Activated CD4-positive, alpha-beta memory T cell treated with anti-CD3 and anti-CD28 coated beads for 36 hours (primary cell): ENCODE measurements at regions not wholly inside any gene's neighbourhood (a gene's known extent, or its start where the extent isn't known, plus 50 kb on each side); places are given as distances from the start of the nearest gene placed in this dataset.
"Not testable (repeated sequence)": the region's sequence is repeated elsewhere in the genome, so short reads cannot be mapped to it uniquely, and the experiment has no call there.

ENCODE experiments used
- CTCF ChIA-PET: fragments of 350-600 bp; sonication (Branson Sonifier 250); formaldehyde crosslinking; loops from one replicate; lab custom pipeline; 2021; ENCODE audit warnings: antibody characterized with exemption, inconsistent platforms; lab: Charles Lee
- POLR2A ChIA-PET: fragments of 350-600 bp; sonication (Branson Sonifier 250); formaldehyde crosslinking; loops from one replicate; lab custom pipeline; 2021; ENCODE audit warnings: antibody characterized with exemption; lab: Charles Lee
- DNase-seq: peaks from one replicate; pipeline ENCODE4 v3.0.0-alpha.2; 2020
- H3K27ac Mint-ChIP-seq: one replicate; pipeline ENCODE4 v1.8.0; 2021; ENCODE audit warnings: mixed read lengths
- H3K27me3 Mint-ChIP-seq: one replicate; pipeline ENCODE4 v1.8.0; 2021; ENCODE audit warnings: mixed read lengths
- H3K36me3 Mint-ChIP-seq: one replicate; pipeline ENCODE4 v1.8.0; 2021; ENCODE audit warnings: mixed read lengths
- H3K4me1 Mint-ChIP-seq: one replicate; pipeline ENCODE4 v1.8.0; 2021; ENCODE audit warnings: low read depth, mixed read lengths
- H3K4me3 Mint-ChIP-seq: one replicate; pipeline ENCODE4 v1.8.0; 2021; ENCODE audit warnings: mild to moderate bottlenecking, mixed read lengths
- H3K9me3 Mint-ChIP-seq: one replicate; pipeline ENCODE4 v1.8.0; 2021; ENCODE audit warnings: mixed read lengths
- intact Hi-C: fragments of 100-400 bp; cut with micrococcal nuclease; formaldehyde crosslinking; loops from one replicate; pipeline ENCODE4 v1.15.1; 2023

DNA sequence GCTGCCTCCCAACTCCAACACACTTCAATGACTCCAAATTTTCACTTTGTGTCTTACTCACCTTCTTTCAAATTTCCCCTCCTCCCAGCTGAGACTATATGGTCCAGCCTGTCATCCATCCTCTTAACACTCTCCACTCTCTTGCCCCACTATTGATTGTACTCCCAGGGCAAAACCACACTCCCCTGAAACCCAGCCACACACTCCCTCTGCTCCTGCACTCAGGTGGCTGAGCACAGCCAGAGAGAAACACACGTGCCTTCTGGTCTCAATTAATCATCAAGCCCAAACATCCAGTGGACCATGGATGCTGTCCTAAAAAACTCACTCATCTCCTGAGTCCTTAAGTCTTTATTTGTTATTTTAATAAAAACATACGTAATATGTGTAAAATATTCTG, 1026.4 kb downstream of the KCNJ18 start:
- Mint-ChIP-seq H3K4me1 (no peaks in the 10 kb centered on the region), H3K9me3 (peaks cover 43% of the 10 kb centered on the region), H3K27ac (no peak overlapping the region), H3K4me3 (no peak overlapping the region), H3K36me3 (peaks cover 3% of the 10 kb centered on the region), H3K27me3 (no peaks in the 10 kb centered on the region)
- intact Hi-C loops, result no loop called here
- ChIA-PET POLR2A (no interaction called here), CTCF (no interaction called here)
- DNase-seq, result no peak

DNA sequence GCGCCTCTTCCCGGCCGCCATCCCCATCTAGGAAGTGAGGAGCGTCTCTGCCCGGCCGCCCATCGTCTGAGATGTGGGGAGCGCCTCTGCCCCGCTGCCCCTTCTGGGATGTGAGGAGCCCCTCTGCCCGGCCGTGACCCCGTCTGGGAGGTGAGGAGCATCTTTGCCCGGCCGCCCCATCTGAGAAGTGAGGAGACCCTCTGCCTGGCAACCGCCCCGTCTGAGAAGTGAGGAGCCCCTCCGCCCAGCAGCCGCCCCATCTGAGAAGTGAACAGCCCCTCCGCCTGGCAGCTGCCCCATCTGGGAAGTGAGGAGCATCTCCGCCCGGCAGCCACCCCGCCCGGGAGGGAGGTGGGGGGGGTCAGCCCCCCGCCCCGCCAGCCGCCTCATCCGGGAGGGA, 1048.7 kb downstream of the KCNJ18 start:
- peaks cover 64% of the 10 kb centered on the region for H3K9me3 Mint-ChIP-seq
- DNase-seq, H3K27me3 Mint-ChIP-seq, intact Hi-C loops, H3K4me3 Mint-ChIP-seq, H3K36me3 Mint-ChIP-seq, H3K4me1 Mint-ChIP-seq, H3K27ac Mint-ChIP-seq, CTCF ChIA-PET, POLR2A ChIA-PET: not testable (repeated sequence)
